H1 (cell line): ENCODE measurements at regions not wholly inside any gene's neighbourhood (a gene's known extent, or its start where the extent isn't known, plus 50 kb on each side); places are given as distances from the start of the nearest gene placed in this dataset.

Experiments
- CTCF ChIA-PET: fragments of 300-600 bp; sonication (Branson Sonifier 250); formaldehyde crosslinking; loops from one replicate; lab custom pipeline; 2021; ENCODE audit not compliant: partially characterized antibody; lab: Charles Lee
- POLR2A ChIA-PET: fragments of 300-600 bp; sonication (Branson Sonifier 250); formaldehyde crosslinking; loops from one replicate; lab custom pipeline; 2021; ENCODE audit warnings: inconsistent platforms; ENCODE audit not compliant: partially characterized antibody; lab: Charles Lee
- DNase-seq, 2 experiments: peaks; one replicate each; pipeline versions ENCODE4 v3.0.0 to v3.0.0-alpha.2; 2010 to 2022; ENCODE audit warnings: low spot score in 2 of 2, low read depth in 1 of 2, mixed read lengths in 1 of 2
- FAIRE-seq: peaks from 2 replicates; lab custom pipeline; 2011; peaks lifted over from hg19 to GRCh38; lab: Jason Lieb, UNC
- H2AFZ ChIP-seq: 2 replicates; pipeline ENCODE4 v1.8.1; 2012; ENCODE audit warnings: low read length, inconsistent platforms
- H2AK5ac ChIP-seq: 2 replicates; pipeline ENCODE4 v1.6.1; 2013; ENCODE audit warnings: low read depth, low read length
- H2BK120ac ChIP-seq: replicated peaks from 2 replicates; pipeline ENCODE3; 2013; ENCODE audit warnings: low read depth, low read length, inconsistent platforms
- H2BK12ac ChIP-seq: 2 replicates; pipeline ENCODE4 v1.6.1; 2013; ENCODE audit warnings: low read depth, low read length
- H2BK15ac ChIP-seq: 2 replicates; pipeline ENCODE4 v1.6.1; 2013; ENCODE audit warnings: low read length
- H2BK20ac ChIP-seq: 2 replicates; pipeline ENCODE4 v1.6.1; 2013; ENCODE audit warnings: low read length
- H2BK5ac ChIP-seq: 2 replicates; pipeline ENCODE4 v1.6.1; 2013; ENCODE audit warnings: low read depth, low read length
- H3K14ac ChIP-seq: 2 replicates; pipeline ENCODE4 v1.6.1; 2013; ENCODE audit warnings: inconsistent platforms; ENCODE audit not compliant: insufficient read length
- H3K18ac ChIP-seq: 2 replicates; pipeline ENCODE4 v1.6.1; 2013; ENCODE audit warnings: low read length; ENCODE audit errors: extremely low read depth
- H3K23ac ChIP-seq: 2 replicates; pipeline ENCODE4 v1.6.1; 2013; ENCODE audit warnings: inconsistent platforms; ENCODE audit not compliant: insufficient read length
- H3K23me2 ChIP-seq: 2 replicates; pipeline ENCODE4 v1.6.1; 2013; ENCODE audit warnings: low read depth, low read length
- H3K27ac ChIP-seq: 2 replicates; pipeline ENCODE4 v1.6.1; 2011; ENCODE audit warnings: low read depth, low read length, inconsistent platforms
- H3K27me3 ChIP-seq, 4 experiments: replicated peaks in 1 of 4; 1 replicate in 1 of 4; 2 replicates in 3 of 4; pipeline versions ENCODE4 v1.6.1 to v1.8.1; 2011 to 2013; ENCODE audit warnings: low read length in 3 of 4, mild to moderate bottlenecking in 3 of 4, inconsistent platforms in 2 of 4, mixed read lengths in 2 of 4, moderate library complexity in 1 of 4; ENCODE audit not compliant: control insufficient read depth in 3 of 4, insufficient read depth in 3 of 4; ENCODE audit errors: extremely low read depth in 1 of 4
- H3K36me3 ChIP-seq, 4 experiments: 2 replicates each; pipeline versions ENCODE4 v1.6.1 to v1.8.1; 2011 to 2013; ENCODE audit warnings: mild to moderate bottlenecking in 4 of 4, low read length in 3 of 4, moderate library complexity in 2 of 4, control low read depth in 1 of 4, inconsistent platforms in 1 of 4; ENCODE audit not compliant: insufficient read depth in 4 of 4, control insufficient read depth in 2 of 4
- H3K4ac ChIP-seq: replicated peaks from 2 replicates; pipeline ENCODE3; 2013; ENCODE audit warnings: low read length, low read depth, mixed read lengths, inconsistent platforms; ENCODE audit not compliant: insufficient read length
- H3K4me1 ChIP-seq, 4 experiments: replicated peaks in 1 of 4; 1 replicate in 1 of 4; 2 replicates in 3 of 4; pipeline versions ENCODE4 v1.6.1 to v1.8.1; 2011 to 2013; ENCODE audit warnings: low read length in 3 of 4, inconsistent platforms in 2 of 4, mixed read lengths in 1 of 4; ENCODE audit not compliant: insufficient read depth in 4 of 4, control insufficient read depth in 3 of 4
- H3K4me2 ChIP-seq, 2 experiments: 2 replicates each; pipeline versions ENCODE4 v1.6.1 to v1.8.1; 2011 to 2013; ENCODE audit warnings: low read depth in 2 of 2, low read length in 2 of 2, control low read depth in 1 of 2, inconsistent platforms in 1 of 2, mild to moderate bottlenecking in 1 of 2; ENCODE audit not compliant: insufficient read depth in 1 of 2
- H3K4me3 ChIP-seq, 4 experiments: fragments of 200-600, 300-600 bp in 1 of 4; sonication (generic), shearing (Covaris generic), sonication (Bioruptor Twin) in 1 of 4; 2 replicates each; pipeline versions ENCODE4 v1.5.1 to v1.8.1; 2011 to 2016; ENCODE audit warnings: low read length in 4 of 4, low read depth in 3 of 4, control low read depth in 2 of 4, inconsistent platforms in 2 of 4, mild to moderate bottlenecking in 2 of 4, mixed read lengths in 1 of 4, moderate library complexity in 1 of 4; ENCODE audit not compliant: insufficient read depth in 2 of 4; ENCODE audit errors: extremely low read depth in 1 of 4
- H3K56ac ChIP-seq: replicated peaks from 2 replicates; pipeline ENCODE3; 2013; ENCODE audit warnings: low read depth, mild to moderate bottlenecking, mixed read lengths, low read length, inconsistent platforms; ENCODE audit not compliant: insufficient read length
- H3K79me1 ChIP-seq: 2 replicates; pipeline ENCODE4 v1.6.1; 2013; ENCODE audit warnings: low read depth, low read length, control low read depth
- H3K79me2 ChIP-seq, 2 experiments: 2 replicates each; pipeline versions ENCODE4 v1.6.1 to v1.8.1; 2012 to 2013; ENCODE audit warnings: low read length in 2 of 2, mild to moderate bottlenecking in 2 of 2, inconsistent platforms in 1 of 2; ENCODE audit not compliant: insufficient read depth in 2 of 2, control insufficient read depth in 1 of 2
- H3K9ac ChIP-seq, 4 experiments: replicated peaks in 1 of 4; 1 replicate in 1 of 4; 2 replicates in 3 of 4; pipeline versions ENCODE4 v1.6.1 to v1.8.1; 2011 to 2013; ENCODE audit warnings: low read depth in 3 of 4, low read length in 3 of 4, control low read depth in 2 of 4, mild to moderate bottlenecking in 2 of 4, moderate library complexity in 2 of 4, inconsistent platforms in 1 of 4; ENCODE audit errors: extremely low read depth in 1 of 4
- H3K9me3 ChIP-seq, 2 experiments: 2 replicates each; pipeline versions ENCODE4 v1.6.1 to v1.8.1; 2012 to 2013; ENCODE audit warnings: mild to moderate bottlenecking in 2 of 2, moderate library complexity in 2 of 2, control low read depth in 1 of 2, inconsistent platforms in 1 of 2, low read depth in 1 of 2, low read length in 1 of 2, mixed read lengths in 1 of 2; ENCODE audit not compliant: insufficient read depth in 2 of 2
- H4K20me1 ChIP-seq, 2 experiments: replicated peaks in 1 of 2; 2 replicates each; pipeline versions ENCODE3 to v1.8.1; 2011 to 2013; ENCODE audit warnings: inconsistent platforms in 2 of 2, low read length in 2 of 2, mild to moderate bottlenecking in 1 of 2; ENCODE audit not compliant: insufficient read depth in 2 of 2, control insufficient read depth in 1 of 2
- H4K5ac ChIP-seq: 2 replicates; pipeline ENCODE4 v1.6.1; 2013; ENCODE audit warnings: low read length, low read depth, mixed read lengths, inconsistent platforms; ENCODE audit not compliant: insufficient read length
- H4K8ac ChIP-seq: 2 replicates; pipeline ENCODE4 v1.8.0; 2013; ENCODE audit warnings: mild to moderate bottlenecking, moderate library complexity, low read length, inconsistent platforms; ENCODE audit not compliant: insufficient read depth; ENCODE audit errors: extremely low read depth
- H4K91ac ChIP-seq: replicated peaks from 2 replicates; pipeline ENCODE3; 2013; ENCODE audit warnings: low read length, mixed read lengths, inconsistent platforms; ENCODE audit not compliant: insufficient read length
- ASH2L ChIP-seq: fragments of 200-600, 300-600 bp; sonication (generic); IDR thresholded peaks from one replicate; pipeline ENCODE4 v1.7.1; 2017; ENCODE audit warnings: low read length
- CREB1 ChIP-seq: IDR thresholded peaks from 2 replicates; pipeline ENCODE4 v1.6.1; 2012; ENCODE audit warnings: inconsistent platforms
- POLR2A ChIP-seq, 2 experiments: IDR thresholded peaks; 1 replicate in 1 of 2; 2 replicates in 1 of 2; pipeline ENCODE4 v1.6.1; 2011; ENCODE audit warnings: low read depth in 2 of 2, low read length in 2 of 2, mild to moderate bottlenecking in 2 of 2; ENCODE audit errors: control extremely low read depth in 1 of 2
- SP1 ChIP-seq: IDR thresholded peaks from 2 replicates; pipeline ENCODE4 v1.6.1; 2011; ENCODE audit warnings: low read depth, low read length
- SRF ChIP-seq: IDR thresholded peaks from 2 replicates; pipeline ENCODE4 v1.6.1; 2011; ENCODE audit warnings: mild to moderate bottlenecking, low read depth, low read length, moderate library complexity
- whole genome bisulfite sequencing, 2 experiments: shearing (Covaris generic) in 1 of 2; methylation state at CpG; one replicate each; pipeline versions ENCODE4 v1.1.6 to v1.1.7; 2013 to 2015; ENCODE audit warnings: low lambda C conversion rate in 2 of 2, mixed read lengths in 2 of 2, inconsistent platforms in 1 of 2, low coverage in 1 of 2, missing lambda C conversion rate in 1 of 2; ENCODE audit not compliant: insufficient replicate concordance in 2 of 2, insufficient coverage in 1 of 2, insufficient read length in 1 of 2; ENCODE audit errors: extremely low coverage in 1 of 2, missing lambda C conversion rate in 1 of 2; 5-methylcytosine and 5-hydroxymethylcytosine counted together

DNA sequence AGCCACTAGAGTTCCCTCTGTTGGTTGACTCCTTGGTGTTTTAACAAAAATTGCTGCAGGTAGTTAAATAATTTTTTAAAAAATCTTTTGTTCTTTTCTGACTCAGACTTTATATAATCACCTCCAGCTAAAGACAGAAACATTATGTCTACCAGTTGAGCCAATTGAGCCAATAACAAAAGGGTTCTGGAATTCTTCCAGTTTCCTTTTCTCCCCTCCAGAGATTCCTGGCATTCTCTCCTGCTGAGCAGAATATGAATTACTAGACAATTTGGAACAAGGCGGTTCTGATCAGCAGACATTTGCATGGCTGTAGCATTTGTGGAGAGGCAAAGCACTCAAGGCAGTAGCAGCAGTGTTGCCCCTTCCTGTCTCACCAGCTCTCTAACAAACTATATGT lies 144.0 kb upstream of the SLC35B3 start (continued):
- no peak for TF ChIP-seq ASH2L

DNA sequence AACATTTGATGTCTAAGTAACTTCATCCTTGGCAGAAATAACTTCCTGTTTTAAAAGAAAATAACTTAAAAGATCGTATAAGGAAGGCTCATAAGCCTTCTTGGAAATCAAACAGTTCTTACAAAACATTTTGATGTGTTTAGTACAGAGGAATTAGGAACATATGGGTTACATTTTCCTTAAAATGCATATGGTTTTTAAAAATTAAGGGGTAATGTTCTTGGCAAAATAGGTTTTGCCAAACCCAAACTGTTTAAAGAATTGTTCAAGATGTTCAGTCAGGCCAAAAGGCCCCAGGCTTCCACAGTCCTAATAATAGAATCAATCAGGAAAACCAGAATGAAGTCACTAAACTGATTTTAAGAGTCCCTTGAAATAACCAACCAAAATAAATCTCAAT lies 142.7 kb upstream of the SLC35B3 start:
- H3K18ac ChIP-seq = no peak overlapping the region
- FAIRE-seq (no peak), DNase-seq (no peak)
- H3K4ac ChIP-seq = no peak overlapping the region
- no peaks in the 10 kb centered on the region for H4K20me1 ChIP-seq
- no peak overlapping the region for H2AFZ ChIP-seq
- no peak overlapping the region for H3K9ac ChIP-seq
- ChIA-PET POLR2A (no interaction called here), CTCF (no interaction called here)
- no peak overlapping the region for H2BK15ac ChIP-seq
- no peak for TF ChIP-seq POLR2A (IDR thresholded peaks at IDR 0.05; ENCODE audit: control extremely low read depth in 1 of 2, low read depth in 2 of 2, low read length in 2 of 2)
- no peak for TF ChIP-seq CREB1
- TF ChIP-seq SP1 = no peak
- TF ChIP-seq SRF = no peak
- no peak overlapping the region for H3K14ac ChIP-seq
- H3K79me2 ChIP-seq = no peaks in the 10 kb centered on the region
- H4K5ac ChIP-seq = no peak overlapping the region
- H3K23ac ChIP-seq = no peak overlapping the region
- no peak overlapping the region for H2BK5ac ChIP-seq
- H2BK120ac ChIP-seq = no peak overlapping the region
- H2BK12ac ChIP-seq = no peak overlapping the region
- no peak overlapping the region for H3K4me2 ChIP-seq
- no peaks in the 10 kb centered on the region for H3K27me3 ChIP-seq
- no peak overlapping the region for H2AK5ac ChIP-seq
- 100% methylated on average over 1 of the region's 1 CpG; no CpG with 5 or more reads in 1 of the 2 experiments for WGBS, 2 experiments
- H3K23me2 ChIP-seq = no peaks in the 10 kb centered on the region
- H3K4me3 ChIP-seq = no peak overlapping the region
- no peak overlapping the region for H4K8ac ChIP-seq
- no peak overlapping the region for H4K91ac ChIP-seq
- H3K56ac ChIP-seq = no peak overlapping the region
- H3K79me1 ChIP-seq = no peaks in the 10 kb centered on the region
- no peak overlapping the region for H3K27ac ChIP-seq
- no peaks in the 10 kb centered on the region for H3K4me1 ChIP-seq
- no peak overlapping the region for H2BK20ac ChIP-seq
- no peaks in the 10 kb centered on the region for H3K36me3 ChIP-seq
- no peaks in the 10 kb centered on the region for H3K9me3 ChIP-seq
